ENCODE measurements at regions not wholly inside any gene's neighbourhood (a gene's known extent, or its start where the extent isn't known, plus 50 kb on each side); places are given as distances from the start of the nearest gene placed in this dataset.

DNA sequence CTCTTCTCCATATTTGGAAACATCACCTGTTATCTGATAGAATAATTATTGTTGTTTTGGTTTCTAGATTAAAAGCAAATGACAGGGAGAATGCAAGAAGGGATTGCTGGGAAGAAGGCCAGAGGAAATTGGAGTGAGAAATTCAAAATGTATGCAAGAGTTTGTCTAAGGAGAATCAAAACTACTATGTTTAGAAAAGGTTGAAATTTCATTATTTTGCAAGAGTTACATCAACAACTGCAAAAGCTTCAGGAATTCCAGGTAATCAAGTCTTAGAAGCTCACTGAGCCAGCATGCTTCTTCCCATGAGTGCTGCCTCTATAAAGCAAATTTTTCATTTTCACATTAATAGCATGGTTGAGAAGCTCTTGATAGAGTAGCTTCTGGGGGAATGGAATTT is 177.2 kb upstream of the GBE1 start:
- TF ChIP-seq POLR2A (IDR thresholded peaks at IDR 0.05) (no peak), CTCF (IDR thresholded peaks at IDR 0.05) (no peak)

Data from heart left ventricle (tissue), 13 donors.